GM21529 (cell line): ENCODE measurements at regions not wholly inside any gene's neighbourhood (a gene's known extent, or its start where the extent isn't known, plus 50 kb on each side); places are given as distances from the start of the nearest gene placed in this dataset.

Experiments used
- ATAC-seq: cut with Tn5 transposase; IDR thresholded peaks from one replicate; pipeline ENCODE4 v1.9.1; 2021; ENCODE audit not compliant: unreplicated experiment

- no peak for ATAC-seq
Measured at GRCh38 chr5:91706785-91707520, 323.8 kb upstream of the ARRDC3 start.

- no peak for ATAC-seq
Measured at GRCh38 chr5:91703128-91703527, 320.0 kb upstream of the ARRDC3 start.

GRCh38 chr5:91699429-91699828 is 316.3 kb upstream of the ARRDC3 start:
- ATAC-seq, result no peak

- no peak for ATAC-seq
Measured at GRCh38 chr5:91691592-91691991, 308.5 kb upstream of the ARRDC3 start.

GRCh38 chr5:91690921-91691320 is 307.8 kb upstream of the ARRDC3 start:
- no peak for ATAC-seq

GRCh38 chr5:91687430-91687829 is 304.3 kb upstream of the ARRDC3 start:
- ATAC-seq, result no peak

GRCh38 chr5:91684625-91685024 is 301.5 kb upstream of the ARRDC3 start:
- no peak for ATAC-seq

GRCh38 chr5:91670563-91670962 is 287.4 kb upstream of the ARRDC3 start:
- no peak for ATAC-seq

GRCh38 chr5:91670122-91670521 is 287.0 kb upstream of the ARRDC3 start:
- no peak for ATAC-seq

GRCh38 chr5:91668261-91668660 is 285.1 kb upstream of the ARRDC3 start:
- no peak for ATAC-seq

GRCh38 chr5:91652678-91653077 is 269.6 kb upstream of the ARRDC3 start:
- ATAC-seq, result no peak

- ATAC-seq, result no peak
Measured at GRCh38 chr5:91651704-91652103, 268.6 kb upstream of the ARRDC3 start.

- no peak for ATAC-seq
Measured at GRCh38 chr5:91645347-91645746, 262.2 kb upstream of the ARRDC3 start.

GRCh38 chr5:91643797-91644196 is 260.7 kb upstream of the ARRDC3 start:
- ATAC-seq, result no peak

GRCh38 chr5:91642581-91642980 is 259.5 kb upstream of the ARRDC3 start:
- ATAC-seq, result no peak

- ATAC-seq, result peak; percentile 46
Measured at GRCh38 chr5:91641730-91642350, 258.7 kb upstream of the ARRDC3 start.

- no peak for ATAC-seq
Measured at GRCh38 chr5:91639744-91640143, 256.6 kb upstream of the ARRDC3 start.

- ATAC-seq, result no peak
Measured at GRCh38 chr5:91638010-91638409, 254.9 kb upstream of the ARRDC3 start.

- ATAC-seq, result no peak
Measured at GRCh38 chr5:91635950-91636734, 253.0 kb upstream of the ARRDC3 start.

GRCh38 chr5:91632871-91633270 is 249.8 kb upstream of the ARRDC3 start:
- ATAC-seq, result no peak

GRCh38 chr5:91611746-91612145 is 228.6 kb upstream of the ARRDC3 start:
- no peak for ATAC-seq

GRCh38 chr5:91607675-91608074 is 224.6 kb upstream of the ARRDC3 start:
- no peak for ATAC-seq
